Activated T-cell treated with anti-CD3 and anti-CD28 coated beads, Interleukin-2, amount 50 U/mL, for 48 hours (primary cell): ENCODE measurements at regions not wholly inside any gene's neighbourhood (a gene's known extent, or its start where the extent isn't known, plus 50 kb on each side); places are given as distances from the start of the nearest gene placed in this dataset.

Source experiments
- DNase-seq, 2 experiments: peaks; one replicate each; pipeline ENCODE4 v3.0.0-alpha.2; 2020

DNA sequence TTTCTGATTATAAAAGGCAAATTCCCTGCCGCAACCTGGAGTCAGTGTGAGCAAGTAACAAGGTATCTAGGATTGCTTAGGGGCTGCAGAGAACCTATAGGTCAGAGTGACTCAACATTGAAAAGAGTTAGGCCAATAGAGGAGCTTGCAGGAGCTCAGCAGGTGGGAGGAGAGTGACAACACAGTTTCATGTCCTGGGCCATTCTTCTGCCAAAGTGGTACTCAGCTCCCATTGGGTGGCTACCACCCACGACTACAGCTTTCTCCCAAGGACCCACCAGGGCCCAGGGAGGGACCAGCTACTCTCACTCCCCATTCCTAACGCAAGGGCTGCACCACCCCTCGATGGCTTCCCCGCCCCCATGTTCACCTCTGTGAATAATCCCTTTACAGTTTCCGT is 86.7 kb upstream of the SPATA31C2 start:
- DNase-seq, result no peak

DNA sequence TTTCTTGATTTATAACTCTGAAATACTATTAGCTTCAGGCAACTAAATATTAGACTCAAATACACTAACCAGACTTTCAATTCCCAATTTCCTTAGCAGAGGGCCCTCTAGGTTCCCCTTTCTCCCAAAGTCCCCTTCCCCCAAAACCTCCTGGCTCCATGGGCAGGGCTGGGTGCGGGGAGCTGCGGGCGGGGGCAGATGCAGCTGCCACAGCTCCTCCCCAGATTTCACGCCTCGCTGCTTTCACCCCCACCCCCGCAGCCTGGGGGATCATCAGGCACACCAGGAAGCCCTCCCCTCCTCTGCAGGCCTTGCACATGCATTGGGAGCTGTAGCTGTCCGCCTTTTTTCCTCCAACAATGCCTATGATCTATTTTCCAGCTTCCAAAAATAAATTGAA is 82.8 kb upstream of the SPATA31C2 start:
- no peak for DNase-seq

DNA sequence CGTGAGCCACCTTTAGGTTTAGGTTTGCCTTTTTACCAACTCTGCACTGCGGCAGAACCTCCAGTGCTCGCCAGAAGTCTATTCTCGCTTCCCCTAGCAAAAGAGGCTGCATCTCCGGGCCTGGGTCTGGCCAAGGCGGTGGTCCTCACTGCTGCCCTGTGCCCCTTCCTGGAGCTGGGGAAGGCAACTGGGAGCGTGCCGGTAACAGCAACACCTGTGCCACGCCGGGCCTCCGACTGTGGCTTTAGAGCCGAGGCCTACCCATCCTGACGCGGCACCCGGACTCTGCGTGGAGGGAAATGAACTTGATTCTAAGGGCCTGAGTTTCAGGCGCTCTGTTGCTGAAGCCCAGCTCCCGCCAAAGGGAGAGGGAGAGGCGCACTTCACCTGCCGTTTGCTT is 82.4 kb upstream of the SPATA31C2 start:
- no peak for DNase-seq

DNA sequence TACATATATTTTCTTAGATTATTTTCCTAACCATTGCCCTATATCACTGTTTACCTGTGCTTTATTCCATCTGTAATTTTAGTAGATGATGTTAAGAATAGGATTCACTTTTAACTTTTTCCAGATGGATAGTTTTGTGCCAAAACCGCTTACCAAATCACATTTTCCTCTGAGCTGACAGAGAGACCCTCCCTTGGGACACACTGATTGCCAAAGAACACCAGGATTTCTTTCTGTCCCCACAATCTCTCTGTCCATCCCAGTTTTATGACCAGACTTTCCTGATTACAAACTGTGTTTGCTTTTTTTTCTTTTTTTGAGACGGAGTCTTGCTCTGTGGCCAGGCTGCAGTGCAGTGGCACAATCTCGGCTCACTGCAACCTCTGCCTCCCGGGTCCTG is 81.3 kb upstream of the SPATA31C2 start:
- DNase-seq, result no peak

DNA sequence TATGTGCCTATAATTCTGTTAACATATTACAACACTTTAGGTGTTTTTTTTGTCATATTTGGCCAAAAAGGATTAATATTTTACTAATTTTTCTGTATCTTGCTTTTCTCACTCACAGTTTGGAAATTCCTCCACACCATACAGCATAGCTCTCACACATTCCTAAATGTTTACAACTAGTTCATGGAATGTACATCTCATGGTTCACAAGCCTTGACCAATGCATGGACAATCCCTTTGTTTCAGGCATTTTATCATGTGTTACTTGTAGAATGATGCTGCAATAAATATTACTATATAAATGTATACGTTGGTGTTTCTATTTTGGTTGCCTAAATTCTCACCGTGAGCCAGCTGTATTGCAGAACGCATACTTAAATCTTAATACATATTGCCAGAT is 80.5 kb upstream of the SPATA31C2 start:
- DNase-seq, result no peak

DNA sequence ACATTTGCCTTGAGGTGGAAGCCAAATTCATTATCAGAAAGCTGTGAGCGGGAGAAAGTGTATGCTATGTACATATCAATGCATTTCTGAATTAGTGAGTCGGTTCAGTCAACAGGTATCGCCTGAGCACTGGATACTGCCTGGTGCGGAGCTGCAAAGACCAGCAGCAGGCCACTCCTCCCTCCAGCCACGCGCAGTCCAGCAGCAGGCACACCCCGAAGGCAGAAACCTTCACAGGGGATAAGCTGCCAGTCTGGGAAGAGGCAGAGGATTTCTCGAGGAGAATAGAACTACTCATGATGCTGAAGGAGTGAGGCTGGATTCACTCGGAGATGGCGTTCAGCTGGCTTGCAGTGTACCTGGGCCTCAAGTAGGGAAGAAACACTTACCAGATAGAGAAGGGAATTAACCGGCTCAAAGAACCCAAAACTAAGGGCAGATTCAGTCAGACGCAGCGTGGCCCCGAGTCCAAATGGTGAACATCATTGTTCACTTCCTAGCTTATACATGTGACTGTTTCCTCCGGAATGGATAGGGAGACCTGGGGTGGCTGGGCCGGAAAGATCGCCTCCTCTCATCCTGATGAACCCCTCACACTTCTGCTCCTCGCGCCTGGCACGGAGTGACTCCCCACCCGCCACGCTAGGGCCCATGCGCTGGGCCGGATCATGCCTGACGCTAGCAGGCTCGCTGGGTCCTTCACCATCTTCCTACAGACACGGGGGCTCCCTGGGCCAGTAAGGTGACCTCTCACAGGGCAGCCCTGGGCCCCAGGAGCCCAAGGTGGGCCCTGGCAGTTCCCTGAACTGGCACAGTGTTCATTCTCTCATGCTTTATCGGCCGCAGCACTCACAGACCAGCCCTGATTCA is 78.1 kb upstream of the SPATA31C2 start:
- no peak for DNase-seq

DNA sequence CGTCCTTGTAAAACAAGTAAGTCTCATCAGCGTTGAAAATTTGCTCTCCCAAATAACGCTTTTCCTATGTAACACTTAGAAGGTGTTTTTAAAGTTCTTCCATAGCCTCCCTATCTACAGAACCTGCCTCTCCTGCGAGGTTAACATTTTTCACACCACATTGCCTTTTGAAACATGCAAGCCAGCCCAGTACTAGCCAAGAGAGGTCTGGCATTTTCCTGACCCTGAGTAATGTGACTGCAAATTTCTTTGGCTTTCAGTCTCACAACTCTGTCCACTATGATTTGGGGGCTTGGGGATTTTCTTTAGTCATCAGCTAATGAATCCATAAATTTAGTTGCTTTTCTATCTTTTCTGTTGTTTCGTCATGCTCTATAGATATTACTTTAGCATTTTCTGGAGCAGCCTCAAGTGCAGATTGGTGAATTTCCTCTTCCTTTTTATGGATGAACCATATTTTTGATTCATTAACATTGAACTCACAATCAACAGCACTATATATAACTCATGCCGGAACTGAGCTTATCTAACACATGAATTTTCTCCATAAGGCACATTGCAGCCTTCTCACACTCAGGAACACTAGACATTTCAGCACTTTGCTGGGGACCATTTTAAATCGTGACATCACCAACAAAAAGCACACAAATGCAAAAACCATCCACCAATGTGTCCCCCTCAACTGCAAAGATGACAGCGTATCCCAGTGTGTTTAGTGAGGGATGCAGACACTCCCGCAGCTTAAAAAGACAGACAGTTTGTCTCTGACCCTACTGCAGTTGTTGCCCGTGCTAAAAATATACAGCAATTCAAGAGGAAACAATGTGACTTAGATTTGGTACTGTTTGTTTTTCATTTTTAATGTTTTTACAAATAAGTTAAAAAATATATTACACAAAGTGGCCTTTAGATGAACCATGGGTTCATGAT is 77.2 kb upstream of the SPATA31C2 start:
- DNase-seq, result no peak

DNA sequence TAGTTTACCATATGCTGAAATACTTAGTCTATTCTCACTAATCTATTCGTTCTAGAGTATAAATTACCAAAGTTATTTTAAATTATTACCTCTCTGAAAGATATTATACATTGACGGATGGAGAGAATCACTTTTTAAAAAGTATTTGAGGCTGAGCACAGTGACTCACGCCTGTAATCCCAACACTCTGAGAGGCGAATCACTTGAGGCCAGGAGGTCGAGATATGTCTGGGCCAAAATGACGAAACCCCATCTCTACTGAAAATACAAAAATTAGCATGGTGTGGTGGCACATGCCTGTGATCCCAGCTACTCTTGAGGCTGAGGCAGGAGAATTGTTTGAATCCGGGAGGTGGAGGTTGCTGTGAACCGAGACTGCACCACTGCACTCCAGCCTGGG is 64.0 kb upstream of the SPATA31C2 start:
- DNase-seq, result no peak

DNA sequence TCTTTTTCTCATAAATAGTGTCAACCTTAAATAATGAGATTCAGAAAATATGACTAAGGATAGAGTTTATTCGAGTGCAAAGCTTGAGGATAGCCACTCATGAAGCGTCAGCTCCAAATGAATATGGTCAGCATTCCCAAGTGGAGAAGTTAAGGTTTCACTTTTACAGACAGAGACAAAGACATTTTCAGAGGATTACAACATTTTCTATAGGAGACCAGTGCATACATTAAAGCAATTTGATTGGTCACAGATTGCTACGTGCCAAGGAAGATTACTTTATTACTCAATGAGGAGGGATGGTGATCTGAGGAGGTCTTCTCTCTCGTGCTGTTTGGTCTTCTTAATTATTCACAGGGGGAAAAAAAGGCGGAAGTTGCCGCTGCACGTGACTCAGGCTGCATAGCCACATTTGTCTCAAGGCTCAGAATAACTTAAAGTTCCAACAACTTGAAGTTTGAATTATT is 60.1 kb upstream of the SPATA31C2 start:
- DNase-seq, result no peak

DNA sequence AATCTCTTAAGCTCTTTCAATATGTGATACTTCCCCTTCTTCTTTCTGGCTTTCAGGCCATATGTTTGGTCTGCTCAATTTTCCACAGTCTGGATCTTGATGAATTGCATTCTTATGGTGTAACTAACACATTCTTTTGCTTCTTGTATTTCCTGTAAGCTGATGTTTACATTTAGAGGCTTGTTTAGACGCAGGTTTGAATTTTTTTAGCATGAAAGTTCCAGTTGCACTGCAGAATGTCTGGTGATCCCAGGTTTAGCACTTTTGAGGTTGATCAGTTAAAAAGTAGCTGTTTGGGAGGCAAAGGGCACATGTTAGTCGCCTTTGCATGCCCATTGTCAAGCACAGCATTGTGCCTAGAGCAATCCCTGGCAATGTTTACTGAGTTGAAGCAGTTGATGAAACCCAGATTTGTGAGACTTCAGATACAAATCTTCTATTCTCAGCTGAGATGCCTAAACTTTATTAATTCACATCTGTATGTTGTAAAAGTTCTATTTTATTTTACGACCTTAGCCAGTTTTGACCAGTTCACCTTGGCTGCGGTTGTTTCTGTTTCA is 59.6 kb upstream of the SPATA31C2 start:
- no peak for DNase-seq

DNA sequence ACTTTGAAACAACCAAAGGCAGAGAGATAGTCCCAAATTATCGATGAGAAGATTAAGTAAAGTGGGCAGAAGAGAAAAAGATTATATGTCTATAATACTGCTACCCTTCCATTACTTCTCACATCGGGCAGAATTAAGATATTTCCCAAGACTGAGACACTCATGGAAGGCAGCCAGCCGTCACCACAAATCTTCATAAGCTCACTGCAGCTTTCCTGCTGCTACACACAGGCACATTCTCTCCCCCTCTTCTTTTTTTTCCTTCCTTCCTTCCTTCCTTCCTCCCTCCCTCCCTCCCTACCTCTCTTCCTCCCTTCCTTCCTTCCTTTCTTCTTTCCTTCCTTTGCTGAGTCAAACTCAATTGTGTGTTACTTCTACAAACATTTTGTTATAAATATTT is 58.7 kb upstream of the SPATA31C2 start:
- no peak for DNase-seq

DNA sequence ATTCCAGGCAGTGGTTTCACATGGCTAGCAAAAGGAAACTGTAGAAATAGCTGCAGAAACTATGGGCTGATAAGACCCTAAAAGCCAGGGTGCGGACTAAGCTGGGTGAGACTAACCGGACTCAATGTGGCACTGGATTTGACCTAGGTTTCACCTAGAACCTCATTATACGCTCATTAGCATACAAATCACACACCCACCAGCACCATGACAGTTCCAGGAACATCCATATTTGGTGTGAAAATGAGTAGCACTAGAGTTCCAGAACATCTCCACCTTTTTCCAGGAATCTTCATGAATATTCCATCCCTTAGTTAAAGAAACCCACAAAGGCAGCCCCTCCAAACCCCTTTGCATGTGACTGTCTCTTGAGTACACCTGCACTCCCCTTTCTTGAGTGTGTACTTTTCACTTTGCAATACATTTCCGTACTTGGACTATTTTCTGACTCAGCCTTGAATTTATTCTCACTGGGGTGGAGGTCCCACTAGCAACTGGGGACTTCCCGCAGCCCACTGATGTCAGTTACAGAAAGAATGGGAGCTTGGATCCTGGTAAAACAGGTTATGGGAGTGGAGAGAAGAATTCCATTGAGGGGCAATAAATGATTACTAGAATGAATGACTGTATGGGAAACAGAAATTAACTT is 58.0 kb upstream of the SPATA31C2 start:
- DNase-seq, result no peak

DNA sequence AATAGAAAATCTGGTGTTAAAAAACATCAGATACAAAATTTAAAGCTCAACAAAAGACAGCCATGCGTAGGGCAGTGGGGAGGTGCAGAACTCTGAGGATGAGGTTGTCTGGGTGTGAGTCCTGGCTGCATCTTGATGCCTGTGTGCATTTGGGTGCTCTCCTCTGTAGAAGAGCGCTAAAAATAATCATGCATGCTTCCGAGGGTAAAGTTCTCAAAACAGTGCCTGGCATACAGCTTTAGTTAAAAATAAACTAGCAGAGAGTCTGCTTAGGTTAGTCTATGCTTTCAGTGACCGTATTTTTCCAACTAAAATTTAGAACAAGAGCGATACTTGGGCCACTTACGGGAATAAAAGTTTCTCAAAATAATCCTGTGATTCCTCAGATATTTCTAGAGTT is 55.5 kb upstream of the SPATA31C2 start:
- no peak for DNase-seq

DNA sequence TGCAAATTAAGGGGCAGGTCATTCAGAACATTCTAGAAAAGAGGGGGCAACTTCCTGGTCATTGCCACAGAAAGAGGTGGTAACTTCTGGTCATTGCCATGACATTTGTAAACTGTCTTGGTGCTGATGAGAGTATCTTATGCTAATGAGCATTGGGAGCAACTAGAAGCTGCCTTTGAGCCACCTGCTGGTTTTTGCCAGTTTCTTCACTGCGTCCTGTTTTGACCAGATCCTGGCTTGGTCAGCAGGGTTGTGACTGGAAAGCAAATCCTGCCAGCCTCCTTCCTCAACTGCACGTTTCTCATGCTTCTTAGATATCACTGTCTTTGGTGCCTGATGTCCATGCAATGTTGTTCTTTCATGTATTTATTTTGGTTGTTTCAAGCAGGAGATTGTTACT is 53.2 kb upstream of the SPATA31C2 start:
- DNase-seq, result no peak

DNA sequence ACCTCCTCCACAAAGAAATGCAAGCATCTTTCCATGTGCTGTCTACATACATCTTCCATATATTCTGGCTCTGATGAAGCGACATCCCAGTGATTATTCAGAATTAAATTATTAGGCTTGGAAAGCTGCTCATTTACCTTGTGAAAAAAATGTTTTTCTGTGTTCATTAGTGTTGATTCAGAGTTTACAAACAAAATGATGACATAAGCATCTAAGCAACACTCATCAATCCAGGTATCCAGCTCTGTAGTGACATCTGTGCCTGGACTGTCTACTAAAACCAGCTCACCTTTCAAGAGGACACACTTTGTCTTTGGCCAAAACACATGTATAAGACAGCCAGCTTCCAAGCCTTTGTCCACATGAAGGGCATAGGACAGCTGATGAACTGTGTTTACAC is 51.1 kb upstream of the SPATA31C2 start:
- DNase-seq, result no peak
